ENCODE measurements at regions not wholly inside any gene's neighbourhood (a gene's known extent, or its start where the extent isn't known, plus 50 kb on each side); places are given as distances from the start of the nearest gene placed in this dataset.

- Histone ChIP-seq H3K9me3 (ENCODE audit: control insufficient read depth, insufficient read depth, low read length) (no peaks in the 10 kb centered on the region), H3K9me2 (replicated peaks; ENCODE audit: control insufficient read depth, low read length) (no peaks in the 10 kb centered on the region), H3F3A (ENCODE audit: control insufficient read depth, insufficient read depth) (no peaks in the 10 kb centered on the region), H3K4me3 (ENCODE audit: low read length) (no peak overlapping the region), H4K20me1 (ENCODE audit: control insufficient read depth, insufficient read depth, low read depth, low read length) (no peaks in the 10 kb centered on the region), H3K36me3 (ENCODE audit: control insufficient read depth, low read length) (peaks cover 5% of the 10 kb centered on the region), H3K79me2 (ENCODE audit: control insufficient read depth, low read length) (no peaks in the 10 kb centered on the region), H3K27ac (ENCODE audit: low read depth, low read length) (no peak overlapping the region), H3K27me3 (ENCODE audit: control insufficient read depth, low read length) (no peaks in the 10 kb centered on the region), H3K4me2 (ENCODE audit: low read length) (no peak overlapping the region), H3K4me1 (ENCODE audit: control insufficient read depth, low read length) (no peaks in the 10 kb centered on the region)
- TF ChIP-seq CTCF (IDR thresholded peaks at IDR 0.05; ENCODE audit: low read depth, low read length, poor library complexity, severe bottlenecking): no peak
- TF ChIP-seq EZH2phosphoT487 (IDR thresholded peaks at IDR 0.05; ENCODE audit: borderline replicate concordance, low read length): no peak
Measured at GRCh38 chr17:64750891-64751677, 89.0 kb upstream of the SMURF2 start.

GRCh38 chr17:64750478-64750877, 88.4 kb upstream of the SMURF2 start:
- Histone ChIP-seq H3K4me2 (ENCODE audit: low read length) (no peak overlapping the region), H3K9me3 (ENCODE audit: control insufficient read depth, insufficient read depth, low read length) (no peaks in the 10 kb centered on the region), H3K9me2 (replicated peaks; ENCODE audit: control insufficient read depth, low read length) (no peaks in the 10 kb centered on the region), H3K27me3 (ENCODE audit: control insufficient read depth, low read length) (no peaks in the 10 kb centered on the region), H3K4me3 (ENCODE audit: low read length) (no peak overlapping the region), H3K79me2 (ENCODE audit: control insufficient read depth, low read length) (no peaks in the 10 kb centered on the region), H3K27ac (ENCODE audit: low read depth, low read length) (no peak overlapping the region), H3F3A (ENCODE audit: control insufficient read depth, insufficient read depth) (no peaks in the 10 kb centered on the region), H3K36me3 (ENCODE audit: control insufficient read depth, low read length) (peaks cover 5% of the 10 kb centered on the region), H4K20me1 (ENCODE audit: control insufficient read depth, insufficient read depth, low read depth, low read length) (no peaks in the 10 kb centered on the region), H3K4me1 (ENCODE audit: control insufficient read depth, low read length) (no peaks in the 10 kb centered on the region)
- TF ChIP-seq CTCF (IDR thresholded peaks at IDR 0.05; ENCODE audit: low read depth, low read length, poor library complexity, severe bottlenecking) (no peak), EZH2phosphoT487 (IDR thresholded peaks at IDR 0.05; ENCODE audit: borderline replicate concordance, low read length) (no peak)

DNA sequence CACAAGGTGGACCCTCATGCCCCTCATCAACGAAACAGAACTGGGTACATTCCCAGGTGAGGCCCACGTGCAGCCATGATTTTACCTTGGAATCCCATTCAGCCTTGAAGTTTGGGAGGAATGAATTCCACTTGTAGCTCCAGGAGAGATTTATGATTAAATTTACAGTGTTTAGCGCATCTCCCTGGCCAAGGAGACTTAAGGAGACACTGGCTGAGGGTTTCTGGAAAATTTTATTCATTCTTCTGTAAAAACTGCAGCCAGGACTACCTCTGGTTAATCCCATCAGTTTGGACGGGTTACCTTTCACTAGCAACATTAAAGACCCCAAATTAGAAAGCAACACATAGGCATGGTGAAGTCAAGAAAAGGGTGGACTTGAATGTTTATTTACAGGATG, 87.2 kb upstream of the SMURF2 start:
- TF ChIP-seq CTCF (IDR thresholded peaks at IDR 0.05; ENCODE audit: low read depth, low read length, poor library complexity, severe bottlenecking) (no peak), EZH2phosphoT487 (IDR thresholded peaks at IDR 0.05; ENCODE audit: borderline replicate concordance, low read length) (no peak)
- Histone ChIP-seq H3K4me1 (ENCODE audit: control insufficient read depth, low read length) (no peaks in the 10 kb centered on the region), H3K79me2 (ENCODE audit: control insufficient read depth, low read length) (no peaks in the 10 kb centered on the region), H3K4me3 (ENCODE audit: low read length) (no peak overlapping the region), H3K36me3 (ENCODE audit: control insufficient read depth, low read length) (peaks cover 5% of the 10 kb centered on the region), H3K4me2 (ENCODE audit: low read length) (no peak overlapping the region), H3K9me2 (replicated peaks; ENCODE audit: control insufficient read depth, low read length) (no peaks in the 10 kb centered on the region), H4K20me1 (ENCODE audit: control insufficient read depth, insufficient read depth, low read depth, low read length) (no peaks in the 10 kb centered on the region), H3K9me3 (ENCODE audit: control insufficient read depth, insufficient read depth, low read length) (no peaks in the 10 kb centered on the region), H3K27ac (ENCODE audit: low read depth, low read length) (no peak overlapping the region), H3K27me3 (ENCODE audit: control insufficient read depth, low read length) (no peaks in the 10 kb centered on the region), H3F3A (ENCODE audit: control insufficient read depth, insufficient read depth) (no peaks in the 10 kb centered on the region)
